HG02759 (cell line): ENCODE measurements at regions not wholly inside any gene's neighbourhood (a gene's known extent, or its start where the extent isn't known, plus 50 kb on each side); places are given as distances from the start of the nearest gene placed in this dataset.

Experiments
- ATAC-seq: cut with Tn5 transposase; IDR thresholded peaks from one replicate; pipeline ENCODE4 v1.9.1; 2021; ENCODE audit warnings: mild to moderate bottlenecking, moderate library complexity; ENCODE audit not compliant: unreplicated experiment

GRCh38 chr3:197353001-197353866, 54.8 kb upstream of the DLG1 start:
- ATAC-seq, result no peak

GRCh38 chr3:197352382-197352781, 54.0 kb upstream of the DLG1 start:
- ATAC-seq, result no peak

GRCh38 chr3:197350446-197350845, 52.0 kb upstream of the DLG1 start:
- no peak for ATAC-seq

- ATAC-seq, result no peak
Observed at GRCh38 chr3:197349368-197349767, 51.0 kb upstream of the DLG1 start.
